GM13977 (cell line): ENCODE measurements at regions not wholly inside any gene's neighbourhood (a gene's known extent, or its start where the extent isn't known, plus 50 kb on each side); places are given as distances from the start of the nearest gene placed in this dataset.

ENCODE experiments used
- DNase-seq: peaks from one replicate; pipeline ENCODE4 v3.0.0; 2012; ENCODE audit warnings: low spot score
- in situ Hi-C: fragments of 300-500 bp; cut with MboI; formaldehyde crosslinking; loops from one replicate; pipeline ENCODE4 v1.12.0; 2022; ENCODE audit warnings: low sequenced_read_pairs, low pct_unique_long_range_greater_than_20kb, mixed read lengths, inconsistent platforms; ENCODE audit not compliant: unreplicated experiment
- TF ChIP-seq, protein P1 (sequence below): IDR thresholded peaks from 2 replicates; pipeline ENCODE4 v1.5.1; 2012; ENCODE audit warnings: mild to moderate bottlenecking, control low read depth; ENCODE audit not compliant: insufficient read depth; ENCODE audit errors: extremely low read depth, missing control alignments

DNA sequence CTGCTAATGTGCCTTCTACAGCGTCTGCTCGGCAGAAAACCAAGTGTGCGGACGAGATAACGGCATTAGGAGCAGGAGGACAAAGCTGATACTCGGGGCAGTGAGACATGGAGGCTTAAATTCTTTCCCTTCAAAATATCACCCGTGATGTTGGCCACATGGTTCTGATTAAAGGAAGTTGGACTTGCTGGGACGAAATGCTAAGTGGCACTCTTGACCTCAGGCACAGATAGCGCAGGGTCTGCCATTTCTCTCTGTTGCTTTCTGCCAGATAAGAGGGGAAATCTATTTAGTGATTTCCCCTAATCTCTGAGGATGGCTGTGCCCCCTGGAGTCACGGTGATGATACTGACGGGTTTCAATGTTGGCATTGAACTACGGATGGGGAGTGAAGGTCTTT is 509.6 kb upstream of the EEF2KMT start:
- TF ChIP-seq, protein P1, sequence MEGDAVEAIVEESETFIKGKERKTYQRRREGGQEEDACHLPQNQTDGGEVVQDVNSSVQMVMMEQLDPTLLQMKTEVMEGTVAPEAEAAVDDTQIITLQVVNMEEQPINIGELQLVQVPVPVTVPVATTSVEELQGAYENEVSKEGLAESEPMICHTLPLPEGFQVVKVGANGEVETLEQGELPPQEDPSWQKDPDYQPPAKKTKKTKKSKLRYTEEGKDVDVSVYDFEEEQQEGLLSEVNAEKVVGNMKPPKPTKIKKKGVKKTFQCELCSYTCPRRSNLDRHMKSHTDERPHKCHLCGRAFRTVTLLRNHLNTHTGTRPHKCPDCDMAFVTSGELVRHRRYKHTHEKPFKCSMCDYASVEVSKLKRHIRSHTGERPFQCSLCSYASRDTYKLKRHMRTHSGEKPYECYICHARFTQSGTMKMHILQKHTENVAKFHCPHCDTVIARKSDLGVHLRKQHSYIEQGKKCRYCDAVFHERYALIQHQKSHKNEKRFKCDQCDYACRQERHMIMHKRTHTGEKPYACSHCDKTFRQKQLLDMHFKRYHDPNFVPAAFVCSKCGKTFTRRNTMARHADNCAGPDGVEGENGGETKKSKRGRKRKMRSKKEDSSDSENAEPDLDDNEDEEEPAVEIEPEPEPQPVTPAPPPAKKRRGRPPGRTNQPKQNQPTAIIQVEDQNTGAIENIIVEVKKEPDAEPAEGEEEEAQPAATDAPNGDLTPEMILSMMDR, result no peak
- DNase-seq, result no peak
- in situ Hi-C loops, result loop anchor here (25.0 kb wide), 1 partner anchor 370 kb away; no protein-coding TSS in a partner anchor

DNA sequence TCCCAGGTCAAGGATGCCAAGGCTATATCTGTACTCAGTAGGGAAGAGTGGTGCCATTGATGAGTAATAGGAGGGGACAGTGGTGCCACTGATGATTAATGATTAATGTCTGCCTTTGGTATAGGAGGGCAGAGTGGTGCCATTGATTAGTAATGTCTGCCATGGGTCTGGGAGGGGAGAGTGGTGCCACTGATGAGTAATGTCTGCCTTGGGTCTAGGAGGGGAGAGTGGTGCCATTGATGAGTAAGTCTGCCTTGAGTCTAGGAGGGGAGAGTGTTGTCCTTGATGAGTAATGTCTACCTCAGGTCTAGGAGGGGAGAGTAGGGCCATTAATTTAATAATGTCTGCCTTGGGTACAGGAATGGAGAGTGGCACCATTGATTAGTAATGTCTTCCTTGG is 507.8 kb upstream of the EEF2KMT start:
- no peak for DNase-seq
- TF ChIP-seq, protein P1, result no peak
- in situ Hi-C loops, result loop anchor here (25.0 kb wide), 1 partner anchor 368 kb away; no protein-coding TSS in a partner anchor

DNA sequence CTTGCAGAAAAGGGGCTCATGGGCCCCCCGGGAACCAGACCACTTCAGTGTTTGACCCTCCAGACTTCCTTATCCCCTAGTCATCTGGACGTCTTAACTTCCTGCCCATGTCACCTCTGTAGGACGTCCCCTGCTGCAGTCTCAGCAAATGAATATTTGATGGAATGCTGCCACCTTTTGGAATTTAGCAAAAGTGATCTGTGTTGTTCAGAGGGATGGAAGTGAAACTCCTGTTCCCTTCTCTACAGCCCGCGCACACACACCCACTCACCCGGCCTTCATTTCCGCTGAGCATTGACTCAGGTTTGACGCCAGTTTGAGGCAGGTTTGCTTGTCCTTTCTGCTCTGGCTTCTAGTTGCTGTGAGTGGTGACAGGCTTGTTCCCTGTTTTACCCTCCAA is 507.2 kb upstream of the EEF2KMT start:
- in situ Hi-C loops, result loop anchor here (25.0 kb wide), 1 partner anchor 367 kb away; no protein-coding TSS in a partner anchor
- TF ChIP-seq, protein P1, result no peak
- no peak for DNase-seq

DNA sequence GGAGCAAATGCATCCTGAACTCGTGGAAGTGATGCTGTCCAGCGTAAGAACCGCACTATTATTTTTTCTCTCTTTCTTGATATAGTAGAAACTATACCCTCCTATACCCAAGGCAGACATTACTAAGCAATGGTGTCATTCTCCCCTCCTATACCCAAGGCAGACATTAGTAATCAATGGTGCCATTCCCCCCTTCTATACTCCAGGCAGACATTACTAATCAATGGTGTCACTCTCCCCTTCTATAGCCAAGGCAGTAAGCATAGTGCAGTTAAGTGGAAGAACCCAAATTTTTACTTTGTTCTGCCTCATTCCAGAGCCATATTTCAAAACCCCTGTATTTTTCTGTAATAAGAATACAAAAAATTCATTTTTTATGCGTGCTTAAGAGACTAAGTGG is 506.2 kb upstream of the EEF2KMT start:
- no peak for DNase-seq
- TF ChIP-seq, protein P1, result no peak
- in situ Hi-C loops, result loop anchor here (25.0 kb wide), 1 partner anchor 367 kb away; no protein-coding TSS in a partner anchor

DNA sequence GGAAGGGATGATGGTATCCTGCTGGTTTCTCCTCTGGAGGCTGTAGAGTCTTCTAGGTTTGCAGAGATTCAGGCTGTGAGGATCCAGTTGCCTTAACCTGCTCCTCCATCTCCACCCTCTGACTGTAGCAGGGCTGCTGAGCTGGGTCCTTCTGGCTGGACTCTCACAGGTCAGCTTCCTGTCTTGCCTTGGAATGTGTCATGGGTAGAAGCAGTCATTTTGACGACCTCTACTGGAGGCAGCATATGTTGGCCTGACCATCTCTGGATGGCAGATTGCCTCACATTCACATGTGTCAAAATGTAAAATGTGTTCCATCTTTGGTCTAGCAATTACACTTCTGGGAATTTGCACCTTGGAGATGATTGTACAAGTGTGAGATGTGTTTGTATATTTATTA is 504.4 kb upstream of the EEF2KMT start:
- TF ChIP-seq, protein P1, result no peak
- no peak for DNase-seq
- in situ Hi-C loops, result loop anchor here (25.0 kb wide), 1 partner anchor 365 kb away; no protein-coding TSS in a partner anchor

DNA sequence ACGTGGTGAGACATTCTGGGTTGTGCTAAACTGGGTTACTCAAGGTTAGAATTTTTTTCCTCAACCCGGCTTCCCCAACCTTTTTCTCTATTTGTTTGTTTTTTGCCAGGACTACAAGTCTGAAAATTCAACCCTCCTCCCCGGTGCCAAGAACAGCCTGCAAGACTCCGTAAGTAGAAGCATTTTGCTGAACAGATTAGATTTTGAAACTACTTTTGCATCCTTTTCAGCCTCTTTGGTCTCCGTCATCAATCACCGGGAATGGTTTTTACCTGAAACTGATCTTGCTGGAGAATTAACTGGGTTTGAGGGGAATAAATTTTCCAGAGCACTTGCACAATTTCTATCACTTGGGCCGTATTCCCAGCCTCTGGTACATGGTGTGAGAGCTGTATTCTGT is 501.2 kb upstream of the EEF2KMT start:
- in situ Hi-C loops, result no loop called here
- DNase-seq, result no peak
- TF ChIP-seq, protein P1, result no peak
